ENCODE measurements at regions not wholly inside any gene's neighbourhood (a gene's known extent, or its start where the extent isn't known, plus 50 kb on each side); places are given as distances from the start of the nearest gene placed in this dataset.
A peak's percentile ranks its signal among the peaks of the same experiment; 100 is the strongest.
"Not testable (repeated sequence)": the region's sequence is repeated elsewhere in the genome, so short reads cannot be mapped to it uniquely, and the experiment has no call there.

GRCh38 chr4:19478791-19479190, 772.9 kb upstream of the SLIT2 start:
- Histone ChIP-seq H3K4me3 (ENCODE audit: low read depth, low read length, poor library complexity, severe bottlenecking) (no peak overlapping the region), H3K4me1 (ENCODE audit: insufficient read depth, low read length, poor library complexity, severe bottlenecking) (peaks cover under 1% of the 10 kb centered on the region), H3K36me3 (ENCODE audit: insufficient read depth, low read length, poor library complexity, severe bottlenecking) (no peaks in the 10 kb centered on the region), H3K9me3 (ENCODE audit: low read depth, low read length, poor library complexity, severe bottlenecking) (no peaks in the 10 kb centered on the region), H3K27me3 (replicated peaks; ENCODE audit: insufficient read depth, low read depth, low read length, poor library complexity) (no peaks in the 10 kb centered on the region), H3K27ac (ENCODE audit: low read depth, low read length, poor library complexity, severe bottlenecking) (no peak overlapping the region)
- BruUV-seq (replicated peaks), result no TSS peak
- ChIA-PET CTCF (no interaction called here), POLR2A (ENCODE audit: low non-redundant PET) (no interaction called here)
- TF ChIP-seq EZH2 (IDR thresholded peaks at IDR 0.05; ENCODE audit: borderline replicate concordance, low read depth, low read length, poor library complexity, severe bottlenecking) (no peak), CTCF (conservative IDR thresholded peaks at IDR 0.05; ENCODE audit: low read depth, low read length) (no peak)
- no peak for DNase-seq (ENCODE audit: low spot score)
- intact Hi-C loops (cut with micrococcal nuclease; ENCODE audit: unreplicated experiment), result no loop called here

GRCh38 chr4:19473569-19473968, 778.1 kb upstream of the SLIT2 start:
- Histone ChIP-seq H3K36me3 (ENCODE audit: insufficient read depth, low read length, poor library complexity, severe bottlenecking) (no peaks in the 10 kb centered on the region), H3K4me3 (ENCODE audit: low read depth, low read length, poor library complexity, severe bottlenecking) (no peak overlapping the region), H3K4me1 (ENCODE audit: insufficient read depth, low read length, poor library complexity, severe bottlenecking) (peaks cover 5% of the 10 kb centered on the region), H3K27ac (ENCODE audit: low read depth, low read length, poor library complexity, severe bottlenecking) (no peak overlapping the region), H3K27me3 (replicated peaks; ENCODE audit: insufficient read depth, low read depth, low read length, poor library complexity) (no peaks in the 10 kb centered on the region), H3K9me3 (ENCODE audit: low read depth, low read length, poor library complexity, severe bottlenecking) (no peaks in the 10 kb centered on the region)
- POLR2A ChIA-PET (ENCODE audit: low non-redundant PET), result no interaction called here
- no peak for TF ChIP-seq CTCF (conservative IDR thresholded peaks at IDR 0.05; ENCODE audit: low read depth, low read length)
- TF ChIP-seq EZH2 (IDR thresholded peaks at IDR 0.05; ENCODE audit: borderline replicate concordance, low read depth, low read length, poor library complexity, severe bottlenecking), result no peak
- no TSS peak for BruUV-seq (replicated peaks)
- intact Hi-C loops (cut with micrococcal nuclease; ENCODE audit: unreplicated experiment), result no loop called here
- peak; percentile 15 for DNase-seq (ENCODE audit: low spot score)
- CTCF ChIA-PET, result no interaction called here

- no peaks in the 10 kb centered on the region for H3K9me3 ChIP-seq (ENCODE audit: low read depth, low read length, poor library complexity, severe bottlenecking)
- BruUV-seq (replicated peaks), result no TSS peak
- no peak overlapping the region for H3K27ac ChIP-seq (ENCODE audit: low read depth, low read length, poor library complexity, severe bottlenecking)
- H3K36me3 ChIP-seq (ENCODE audit: insufficient read depth, low read length, poor library complexity, severe bottlenecking), result no peaks in the 10 kb centered on the region
- no peak for DNase-seq (ENCODE audit: low spot score)
- TF ChIP-seq CTCF (conservative IDR thresholded peaks at IDR 0.05; ENCODE audit: low read depth, low read length) (no peak), EZH2 (IDR thresholded peaks at IDR 0.05; ENCODE audit: borderline replicate concordance, low read depth, low read length, poor library complexity, severe bottlenecking) (no peak)
- no peaks in the 10 kb centered on the region for H3K27me3 ChIP-seq (replicated peaks; ENCODE audit: insufficient read depth, low read depth, low read length, poor library complexity)
- H3K4me3 ChIP-seq (ENCODE audit: low read depth, low read length, poor library complexity, severe bottlenecking), result no peak overlapping the region
- CTCF ChIA-PET, result no interaction called here
- POLR2A ChIA-PET (ENCODE audit: low non-redundant PET), result no interaction called here
- H3K4me1 ChIP-seq (ENCODE audit: insufficient read depth, low read length, poor library complexity, severe bottlenecking), result peaks cover 5% of the 10 kb centered on the region
- intact Hi-C loops (cut with micrococcal nuclease; ENCODE audit: unreplicated experiment), result no loop called here
These were observed 779.0 kb upstream of the SLIT2 start for GRCh38 chr4:19472666-19473065.

DNA sequence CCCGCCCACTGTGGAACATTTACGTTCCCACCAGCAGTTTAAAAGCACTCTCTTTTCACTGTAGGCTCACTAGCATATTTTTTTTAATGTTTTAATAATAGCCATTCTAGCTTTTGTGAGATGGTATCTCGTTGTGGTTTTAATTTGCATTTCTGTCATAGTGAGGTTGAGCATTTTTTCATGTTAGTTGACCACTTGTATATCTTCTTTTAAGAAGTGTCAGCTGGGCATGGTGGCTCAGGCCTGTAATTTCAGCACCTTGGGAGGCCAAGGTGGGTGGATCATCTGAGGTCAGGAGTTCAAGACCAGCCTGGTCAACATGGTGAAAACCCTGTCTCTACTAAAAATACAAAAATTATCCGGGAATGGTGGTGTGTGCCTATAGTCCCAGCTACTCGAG, 781.7 kb upstream of the SLIT2 start:
- DNase-seq (ENCODE audit: low spot score); H3K4me3 ChIP-seq (ENCODE audit: low read depth, low read length, poor library complexity, severe bottlenecking); BruUV-seq (replicated peaks); H3K27me3 ChIP-seq (replicated peaks; ENCODE audit: insufficient read depth, low read depth, low read length, poor library complexity); H3K36me3 ChIP-seq (ENCODE audit: insufficient read depth, low read length, poor library complexity, severe bottlenecking); H3K27ac ChIP-seq (ENCODE audit: low read depth, low read length, poor library complexity, severe bottlenecking); POLR2A ChIA-PET (ENCODE audit: low non-redundant PET); intact Hi-C loops (cut with micrococcal nuclease; ENCODE audit: unreplicated experiment); CTCF ChIA-PET; H3K9me3 ChIP-seq (ENCODE audit: low read depth, low read length, poor library complexity, severe bottlenecking); H3K4me1 ChIP-seq (ENCODE audit: insufficient read depth, low read length, poor library complexity, severe bottlenecking): not testable (repeated sequence)
